Prostate gland (tissue), 2 donors: ENCODE measurements at regions not wholly inside any gene's neighbourhood (a gene's known extent, or its start where the extent isn't known, plus 50 kb on each side); places are given as distances from the start of the nearest gene placed in this dataset.

Experiments
- CTCF ChIP-seq, 4 experiments: fragments of 200-600 bp in 2 of 4; fragments of 450-650 bp in 2 of 4; sonication (generic) in 2 of 4; IDR thresholded peaks; 1 replicate in 3 of 4; 2 replicates in 1 of 4; pipeline ENCODE4 v1.5.1; 2016 to 2019; ENCODE audit warnings: antibody characterized with exemption in 4 of 4, mild to moderate bottlenecking in 2 of 4, moderate library complexity in 2 of 4
- POLR2A ChIP-seq: fragments of 450-650 bp; IDR thresholded peaks from one replicate; pipeline ENCODE4 v1.6.1; 2016; ENCODE audit warnings: antibody characterized with exemption, mild to moderate bottlenecking
- POLR2AphosphoS5 ChIP-seq: sonication (generic); formaldehyde crosslinking; IDR thresholded peaks from one replicate; pipeline ENCODE4 v1.6.1; 2017; ENCODE audit warnings: antibody characterized with exemption

- TF ChIP-seq CTCF (IDR thresholded peaks at IDR 0.05): no peak
- TF ChIP-seq POLR2A: no peak
- TF ChIP-seq POLR2AphosphoS5: no peak
Measured at GRCh38 chr3:148528024-148528423, 169.7 kb upstream of the AGTR1 start.
